H1 (cell line): ENCODE measurements at regions not wholly inside any gene's neighbourhood (a gene's known extent, or its start where the extent isn't known, plus 50 kb on each side); places are given as distances from the start of the nearest gene placed in this dataset.

ENCODE experiments used
- CHD1 ChIP-seq: IDR thresholded peaks from 2 replicates; pipeline ENCODE4 v1.6.1; 2012; ENCODE audit warnings: low read depth, low read length, improper control_type of control experiment
- GTF2F1 ChIP-seq: IDR thresholded peaks from 2 replicates; pipeline ENCODE4 v1.6.1; 2012; ENCODE audit warnings: low read depth, low read length, improper control_type of control experiment, borderline replicate concordance
- KDM4A ChIP-seq: IDR thresholded peaks from one replicate; pipeline ENCODE4 v1.7.1; 2012; ENCODE audit warnings: low read depth, mild to moderate bottlenecking, moderate library complexity, low read length, inconsistent platforms; ENCODE audit not compliant: severe bottlenecking
- NRF1 ChIP-seq: IDR thresholded peaks from 2 replicates; pipeline ENCODE4 v1.6.1; 2011; ENCODE audit warnings: mild to moderate bottlenecking, low read depth, low read length, improper control_type of control experiment
- TF ChIP-seq, protein P1 (sequence below): IDR thresholded peaks from 2 replicates; pipeline ENCODE4 v1.6.1; 2011; ENCODE audit warnings: low read depth, mild to moderate bottlenecking, low read length; ENCODE audit not compliant: insufficient read depth
- TF ChIP-seq, protein P2 (sequence below): IDR thresholded peaks from 2 replicates; pipeline ENCODE4 v1.6.1; 2011; ENCODE audit warnings: low read length, improper control_type of control experiment

DNA sequence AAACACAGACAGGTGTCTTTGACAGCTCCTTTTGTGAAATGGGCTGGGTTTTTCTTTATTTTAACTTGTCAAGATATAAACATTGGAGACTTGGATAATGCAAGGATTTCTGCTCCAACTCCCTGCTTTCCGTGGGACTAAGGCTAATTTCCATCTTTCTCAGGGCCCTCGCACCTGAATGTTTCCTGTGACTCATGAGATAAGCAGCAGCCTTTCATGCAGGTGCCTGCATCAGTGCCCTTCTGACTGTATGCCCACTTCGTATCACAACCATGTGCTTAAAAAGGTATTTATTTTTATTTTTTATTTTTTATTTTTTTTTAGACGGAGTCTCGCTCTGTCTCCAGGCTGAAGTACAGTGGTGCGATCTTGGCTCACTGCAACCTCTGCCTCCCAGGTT lies 736.1 kb downstream of the DOK5 start (continued):
- TF ChIP-seq, protein P1, sequence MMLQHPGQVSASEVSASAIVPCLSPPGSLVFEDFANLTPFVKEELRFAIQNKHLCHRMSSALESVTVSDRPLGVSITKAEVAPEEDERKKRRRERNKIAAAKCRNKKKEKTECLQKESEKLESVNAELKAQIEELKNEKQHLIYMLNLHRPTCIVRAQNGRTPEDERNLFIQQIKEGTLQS = no peak
- TF ChIP-seq KDM4A (no peak), NRF1 (no peak), GTF2F1 (no peak), CHD1 (no peak)
- TF ChIP-seq, protein P2, sequence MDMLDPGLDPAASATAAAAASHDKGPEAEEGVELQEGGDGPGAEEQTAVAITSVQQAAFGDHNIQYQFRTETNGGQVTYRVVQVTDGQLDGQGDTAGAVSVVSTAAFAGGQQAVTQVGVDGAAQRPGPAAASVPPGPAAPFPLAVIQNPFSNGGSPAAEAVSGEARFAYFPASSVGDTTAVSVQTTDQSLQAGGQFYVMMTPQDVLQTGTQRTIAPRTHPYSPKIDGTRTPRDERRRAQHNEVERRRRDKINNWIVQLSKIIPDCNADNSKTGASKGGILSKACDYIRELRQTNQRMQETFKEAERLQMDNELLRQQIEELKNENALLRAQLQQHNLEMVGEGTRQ = no peak
